HG03571 (cell line): ENCODE measurements at regions not wholly inside any gene's neighbourhood (a gene's known extent, or its start where the extent isn't known, plus 50 kb on each side); places are given as distances from the start of the nearest gene placed in this dataset.

Experiments
- ATAC-seq: cut with Tn5 transposase; IDR thresholded peaks from one replicate; pipeline ENCODE4 v1.9.1; 2021; ENCODE audit not compliant: unreplicated experiment

GRCh38 chr5:81856948-81857928 is 106.3 kb upstream of the SSBP2 start:
- no peak for ATAC-seq

GRCh38 chr5:81855591-81855990 is 104.7 kb upstream of the SSBP2 start:
- no peak for ATAC-seq

- no peak for ATAC-seq
Observed at GRCh38 chr5:81854915-81855314, 104.0 kb upstream of the SSBP2 start.

DNA sequence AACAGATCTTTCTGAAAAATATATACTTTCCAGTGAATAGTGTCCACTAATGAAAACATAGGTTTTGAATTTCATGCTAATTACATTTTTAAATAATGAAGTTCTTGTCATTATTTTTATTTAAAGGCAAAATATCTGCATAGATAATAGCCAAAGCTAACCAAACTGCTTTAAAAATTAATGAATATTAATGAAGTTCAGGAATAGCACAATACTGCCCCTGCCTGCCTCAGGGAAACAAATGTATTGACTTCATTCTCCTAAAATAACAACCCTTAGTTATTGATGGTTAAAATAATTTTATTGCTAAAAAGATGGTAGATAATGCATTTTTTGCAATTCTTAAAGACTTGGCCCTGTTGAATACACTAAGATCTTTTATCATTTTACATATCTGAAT is 103.6 kb upstream of the SSBP2 start:
- ATAC-seq = no peak

DNA sequence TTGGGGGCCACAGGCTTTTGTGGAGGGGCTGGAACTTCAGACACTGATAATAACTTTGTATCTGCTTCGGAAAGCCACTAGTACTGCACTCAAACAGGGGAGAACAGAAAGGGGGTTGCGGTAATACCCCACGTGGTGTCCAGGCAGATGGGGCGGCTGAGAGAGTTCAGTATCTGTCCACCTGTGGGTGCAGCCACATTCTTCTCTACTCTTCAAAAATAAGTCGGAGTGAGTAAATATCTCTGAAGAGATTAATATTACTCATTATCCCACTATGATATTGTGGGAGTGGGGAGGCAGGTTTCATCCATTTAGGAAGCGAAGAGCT is 102.1 kb upstream of the SSBP2 start:
- no peak for ATAC-seq

DNA sequence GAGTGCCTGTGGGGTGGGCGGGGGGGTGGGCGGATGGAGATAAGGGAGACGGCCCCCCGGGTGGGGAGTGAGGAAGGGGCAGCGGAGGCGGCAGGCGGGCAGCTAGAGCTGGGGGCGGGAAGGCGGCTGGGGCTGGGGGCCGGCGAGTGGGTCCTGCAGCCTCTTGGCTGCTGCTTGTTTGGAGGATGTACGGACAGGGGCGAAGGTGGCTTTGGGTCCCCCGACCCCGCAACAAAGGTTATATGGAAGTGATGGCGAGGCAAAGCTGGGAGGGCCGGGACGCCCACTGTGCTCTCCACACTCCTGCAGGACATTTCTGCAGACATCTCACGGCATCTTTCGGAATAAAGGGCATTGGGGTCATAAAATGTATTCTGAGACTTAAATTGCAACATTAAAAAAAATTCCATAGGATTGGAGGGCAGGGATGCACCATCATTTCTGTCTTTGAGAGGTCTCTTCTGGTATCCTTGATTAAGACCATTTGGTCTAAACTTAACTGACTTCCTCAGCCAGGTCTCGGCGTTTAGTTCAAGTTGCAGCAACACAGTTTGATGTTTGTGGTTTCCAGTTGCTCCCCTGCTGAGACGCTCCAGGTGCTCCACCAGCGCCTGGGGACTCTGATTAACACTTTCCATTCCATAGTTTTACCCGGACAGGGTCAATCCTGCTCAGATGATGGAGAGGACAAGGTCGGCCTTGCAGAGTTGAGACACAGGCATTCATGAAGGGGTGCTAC is 101.6 kb upstream of the SSBP2 start:
- no peak for ATAC-seq

DNA sequence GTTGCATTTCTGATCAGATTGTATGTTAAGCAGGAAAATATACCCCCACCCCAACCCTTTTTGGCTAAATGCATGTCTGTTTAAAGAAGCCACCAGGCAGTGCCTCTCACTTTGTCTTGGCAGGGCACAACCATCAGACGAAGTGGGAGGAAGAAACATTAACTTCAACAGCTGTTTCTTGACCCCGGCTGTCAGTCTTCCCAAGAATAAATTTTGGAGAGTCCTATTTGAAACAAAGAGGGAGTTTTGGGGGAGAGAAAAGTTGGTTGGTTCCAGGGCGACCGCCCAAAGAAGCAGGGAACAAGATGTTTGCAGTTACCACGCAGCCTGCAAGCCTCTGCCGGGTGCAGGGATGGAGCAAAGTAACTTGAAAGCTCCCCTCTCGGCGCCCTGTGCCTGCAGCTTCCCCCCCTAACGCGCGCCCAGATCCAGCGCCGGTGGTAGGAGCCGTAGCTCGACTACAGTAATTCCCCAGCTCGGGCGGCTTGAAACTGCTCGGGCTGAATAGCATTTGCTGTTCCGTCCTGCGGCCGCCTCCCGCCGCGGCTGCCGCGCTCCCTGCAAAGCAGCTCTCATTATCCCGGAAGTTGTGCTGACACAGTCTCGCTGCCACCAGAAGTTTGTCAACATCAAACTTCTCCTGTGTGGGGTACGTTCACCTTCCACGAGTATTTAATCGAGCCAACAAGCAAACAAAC is 100.7 kb upstream of the SSBP2 start:
- ATAC-seq = peak; percentile 88

DNA sequence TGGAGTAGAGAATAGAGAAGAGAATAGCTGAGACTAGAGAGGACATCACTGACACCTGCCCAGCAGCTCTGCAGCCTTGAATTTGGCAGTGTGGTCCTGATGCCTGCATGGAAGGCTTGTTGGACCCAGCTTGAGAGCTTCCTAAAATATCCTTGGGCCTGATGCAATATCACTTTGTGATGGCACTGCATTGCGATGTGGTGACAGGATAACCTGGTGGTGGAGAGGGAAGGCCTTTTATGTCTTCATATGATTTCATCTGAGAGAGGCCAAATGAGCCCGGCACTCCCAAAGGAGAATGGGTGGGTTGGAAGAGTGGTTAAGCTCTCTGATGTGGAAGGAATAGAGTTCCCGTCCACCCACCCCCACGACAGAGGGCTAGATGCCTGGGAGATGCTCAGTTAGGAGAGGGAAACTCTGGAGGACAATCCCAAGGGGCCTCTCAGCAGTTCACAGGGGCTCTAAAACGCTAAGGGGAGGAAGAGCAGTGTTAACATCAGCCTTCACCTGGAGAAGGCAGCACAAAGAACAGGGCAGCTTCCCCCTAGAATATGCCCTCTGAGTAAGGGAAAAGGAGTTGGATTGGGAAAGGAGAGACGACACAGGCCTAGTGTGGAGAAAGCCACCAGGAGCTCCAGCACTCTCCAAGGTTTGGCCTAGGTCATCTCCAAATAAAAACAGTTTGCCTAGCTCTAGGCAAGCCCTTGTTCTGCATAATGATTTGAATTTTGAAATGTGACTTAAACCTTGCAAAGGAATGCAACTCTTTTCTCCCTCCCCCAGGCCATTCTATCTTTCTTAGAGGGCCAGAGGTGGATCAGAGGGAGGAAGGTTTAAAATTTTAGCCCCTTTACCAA is 99.8 kb upstream of the SSBP2 start:
- no peak for ATAC-seq

DNA sequence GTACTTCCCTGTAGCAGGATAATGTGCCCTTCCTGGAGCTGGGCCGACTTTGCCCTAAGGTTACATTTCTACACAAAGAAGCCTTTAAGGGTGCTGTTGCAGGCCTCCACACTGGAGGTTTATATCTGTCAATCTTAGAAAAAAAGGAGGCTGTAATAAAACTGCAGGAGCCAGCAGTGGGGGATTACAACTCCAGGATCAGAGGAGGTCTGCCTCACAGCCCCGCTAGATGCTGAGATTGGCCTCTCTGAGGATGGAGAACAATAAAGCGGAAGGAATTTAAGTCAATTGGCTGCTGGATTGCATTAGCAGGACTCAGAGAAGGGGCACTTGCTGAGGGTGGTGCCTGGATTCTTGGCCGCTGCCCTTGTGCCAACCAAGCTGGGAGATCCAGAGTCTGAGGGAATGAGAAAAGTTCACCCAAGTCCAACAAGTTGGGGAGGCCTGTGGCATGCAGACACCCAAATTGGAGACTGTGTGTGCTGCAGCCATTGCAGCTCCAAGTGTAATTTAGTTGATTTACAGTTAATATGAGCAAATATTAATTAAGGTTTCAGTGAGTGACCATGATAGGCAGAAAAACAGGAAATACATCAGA is 99.0 kb upstream of the SSBP2 start:
- ATAC-seq = no peak

DNA sequence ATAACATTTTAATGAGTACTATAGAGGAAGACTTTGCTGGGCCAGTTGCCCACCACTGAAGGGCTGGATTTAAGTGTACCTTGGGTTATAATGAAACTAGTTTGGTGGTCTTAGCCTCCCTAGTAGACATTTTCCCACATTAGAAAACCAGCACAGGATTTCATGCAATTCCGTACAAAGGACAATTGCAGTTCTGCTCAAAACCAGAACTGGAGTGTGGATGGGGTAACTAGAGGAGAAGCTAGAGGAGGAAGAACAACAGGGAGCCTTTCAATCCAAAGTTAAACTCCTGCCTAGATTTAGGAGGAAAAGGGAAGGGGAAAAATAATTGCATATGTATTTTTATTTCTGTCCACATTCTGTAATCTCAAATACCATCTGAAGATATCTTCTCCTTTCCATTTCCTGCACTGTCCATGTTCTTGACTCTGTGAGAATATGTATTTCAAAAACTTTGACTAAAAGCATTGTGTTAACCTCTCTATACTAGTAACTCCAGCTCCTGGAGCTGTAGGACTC is 97.5 kb upstream of the SSBP2 start:
- ATAC-seq = no peak

DNA sequence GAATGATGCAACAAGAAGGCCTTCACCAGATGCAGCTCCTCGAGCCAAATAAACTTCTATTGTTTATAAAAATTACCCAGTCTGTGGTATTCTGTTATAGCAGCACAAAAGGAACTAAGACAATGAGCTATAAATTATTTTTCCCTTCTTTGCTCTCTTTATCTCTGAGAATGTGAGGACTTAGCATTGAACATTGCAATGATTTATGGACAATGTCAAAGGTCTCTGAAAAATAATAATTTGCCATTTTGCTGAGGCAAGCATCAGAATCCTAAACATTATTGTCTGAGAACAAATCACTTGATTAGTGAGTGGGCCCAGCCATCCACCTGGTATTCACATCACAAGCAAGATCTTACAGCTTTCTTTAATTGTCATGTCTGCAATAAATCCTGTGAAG is 95.4 kb upstream of the SSBP2 start:
- no peak for ATAC-seq

- ATAC-seq = no peak
Observed at GRCh38 chr5:81843845-81844244, 92.9 kb upstream of the SSBP2 start.

GRCh38 chr5:81842795-81843398 is 92.0 kb upstream of the SSBP2 start:
- no peak for ATAC-seq

GRCh38 chr5:81839034-81839433 is 88.1 kb upstream of the SSBP2 start:
- ATAC-seq = no peak

DNA sequence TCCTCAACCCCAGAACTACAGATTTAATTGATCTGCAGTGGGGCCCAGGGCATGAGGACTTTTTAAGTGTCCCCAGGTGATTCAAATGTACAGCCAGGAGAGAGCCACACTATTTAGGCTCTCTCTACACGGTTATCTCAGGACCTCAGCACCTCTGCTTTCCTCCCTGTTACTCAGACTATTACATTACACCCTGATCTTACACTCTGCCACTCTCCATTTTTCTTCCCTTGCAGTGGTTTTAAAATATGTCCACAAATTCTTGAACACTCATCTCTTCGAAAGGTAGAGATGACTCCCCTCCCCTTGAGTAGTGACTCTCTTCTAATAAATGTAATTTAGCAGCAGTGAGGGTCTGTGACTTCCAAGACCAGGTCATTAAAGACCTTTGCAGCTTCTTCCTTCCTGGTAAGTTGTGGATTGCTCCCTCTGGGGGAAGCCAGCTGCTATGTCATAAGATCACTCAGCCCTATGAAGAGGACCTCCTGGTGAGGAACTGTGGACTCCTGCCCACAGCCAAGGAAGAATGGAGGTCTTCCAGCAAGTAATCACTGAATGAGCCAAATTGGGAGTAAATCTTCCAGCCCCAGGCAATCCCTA is 87.5 kb upstream of the SSBP2 start:
- ATAC-seq = no peak

GRCh38 chr5:81837667-81838306 is 86.9 kb upstream of the SSBP2 start:
- ATAC-seq = no peak

DNA sequence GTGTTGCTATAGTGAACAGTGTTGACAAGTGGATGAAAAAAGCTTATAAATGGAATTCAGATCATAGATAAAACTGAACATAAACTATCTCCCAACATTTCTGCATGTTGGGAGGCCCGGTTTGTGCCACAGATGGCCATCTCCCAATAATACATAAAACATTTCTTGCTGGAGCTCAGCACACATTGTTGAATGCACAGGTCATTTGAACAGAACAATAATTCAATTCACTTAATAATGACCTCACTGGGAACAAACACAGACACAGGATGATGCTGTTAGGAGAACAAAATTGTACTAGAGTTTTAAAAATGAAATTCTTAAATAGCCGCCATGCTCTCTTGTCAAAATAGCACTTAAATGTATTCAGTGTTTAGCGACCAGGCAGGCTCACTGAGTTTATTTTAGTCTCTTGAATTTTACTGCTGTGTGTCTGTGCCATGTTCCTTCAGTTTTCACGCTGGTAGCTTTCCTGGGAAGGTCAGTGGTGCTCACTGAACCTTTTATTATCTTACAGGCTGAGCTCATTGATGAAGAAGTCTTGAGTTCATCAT is 85.0 kb upstream of the SSBP2 start:
- no peak for ATAC-seq

- ATAC-seq = no peak
Observed at GRCh38 chr5:81834021-81834660, 83.2 kb upstream of the SSBP2 start.
